Spleen (tissue), 11 donors: ENCODE measurements at regions not wholly inside any gene's neighbourhood (a gene's known extent, or its start where the extent isn't known, plus 50 kb on each side); places are given as distances from the start of the nearest gene placed in this dataset.

Source experiments
- DNase-seq: peaks from one replicate; pipeline ENCODE4 v3.0.0-alpha.2; 2020
- H3K27ac ChIP-seq, 8 donors: fragments of 200-600 bp; sonication (generic) in 7 of 8; 1 replicate in 4 of 8; 2 replicates in 4 of 8; pipeline versions ENCODE4 v1.5.0 to v1.8.0; 2016 to 2021; ENCODE audit warnings: inconsistent platforms in 4 of 8, mild to moderate bottlenecking in 4 of 8, moderate library complexity in 1 of 8
- H3K27me3 ChIP-seq, 7 donors: fragments of 200-600 bp; sonication (generic) in 6 of 7; replicated peaks in 1 of 7; 1 replicate in 4 of 7; 2 replicates in 3 of 7; pipeline versions ENCODE4 v1.5.0 to v1.8.0; 2016 to 2021; ENCODE audit warnings: inconsistent platforms in 3 of 7, mild to moderate bottlenecking in 1 of 7
- H3K36me3 ChIP-seq, 6 donors: fragments of 200-600 bp; sonication (generic) in 5 of 6; 1 replicate in 4 of 6; 2 replicates in 2 of 6; pipeline versions ENCODE4 v1.5.0 to v1.8.0; 2016 to 2021; ENCODE audit warnings: inconsistent platforms in 2 of 6
- H3K4me1 ChIP-seq, 6 donors: fragments of 200-600 bp; sonication (generic) in 5 of 6; 1 replicate in 3 of 6; 2 replicates in 3 of 6; pipeline versions ENCODE4 v1.5.0 to v1.8.0; 2016 to 2021; ENCODE audit warnings: inconsistent platforms in 3 of 6
- H3K4me3 ChIP-seq, 8 donors: fragments of 200-600 bp; sonication (generic) in 7 of 8; 1 replicate in 4 of 8; 2 replicates in 4 of 8; pipeline versions ENCODE4 v1.5.0 to v1.8.0; 2016 to 2021; ENCODE audit warnings: inconsistent platforms in 4 of 8, mild to moderate bottlenecking in 4 of 8, moderate library complexity in 2 of 8
- H3K9me3 ChIP-seq, 8 donors: fragments of 200-600 bp; sonication (generic) in 7 of 8; 1 replicate in 4 of 8; 2 replicates in 4 of 8; pipeline versions ENCODE4 v1.5.0 to v1.8.0; 2016 to 2021; ENCODE audit warnings: inconsistent platforms in 4 of 8
- CTCF ChIP-seq, 11 experiments: fragments of 200-600 bp in 7 of 11; fragments of 450-650 bp in 4 of 11; sonication (generic) in 4 of 11; IDR thresholded peaks in 8 of 11; conservative IDR thresholded peaks in 3 of 11; 1 replicate in 7 of 11; 2 replicates in 4 of 11; pipeline versions ENCODE4 v1.4.0 to v1.8.0; 2016 to 2021; ENCODE audit warnings: antibody characterized with exemption in 11 of 11, inconsistent platforms in 4 of 11, mild to moderate bottlenecking in 1 of 11
- POLR2A ChIP-seq, 3 donors: fragments of 450-650 bp; IDR thresholded peaks; one replicate each; pipeline ENCODE4 v1.5.1; 2017; ENCODE audit warnings: antibody characterized with exemption in 3 of 3, mild to moderate bottlenecking in 1 of 3
- POLR2AphosphoS5 ChIP-seq, 3 donors: sonication (generic); formaldehyde crosslinking; IDR thresholded peaks; one replicate each; pipeline ENCODE4 v1.5.1; 2017; ENCODE audit warnings: antibody characterized with exemption in 3 of 3
- WGBS, 5 donors: extraction: QIAGEN DNeasy Blood & Tissue Kit in 3 of 5; methylation state at CpG; one replicate each; pipeline versions ENCODE4 v1.1.5 to v1.1.7; 2013 to 2018; 5-methylcytosine and 5-hydroxymethylcytosine counted together
- intact Hi-C: fragments of 100-400 bp; cut with DNase I; formaldehyde crosslinking; loops from one replicate; pipeline ENCODE4 v1.15.0; 2023; ENCODE audit warnings: low total_unique reads
- donor health status: healthy with polysubstance abuse.
- donor health status: DM: no; HTN: no; CAD: no; lungs with moderate emphysema.
- donor health status: DM: no; HTN: no; CAD: no.
- donor health status: Bipolar disorder and iron deficiency.
- donor health status: healthy.
- donor health status: DM: no; HTN: no; CAD: no.
- donor health status: DM: yes; HTN: yes; CAD: no.

- intact Hi-C loops: no loop called here
- peaks cover 4 to 25% (median 22%) of the 10 kb centered on the region in 8 donors for H3K9me3 ChIP-seq
- TF ChIP-seq POLR2A (IDR thresholded peaks at IDR 0.05): no peak
- no peak for TF ChIP-seq POLR2AphosphoS5 (IDR thresholded peaks at IDR 0.05)
- TF ChIP-seq CTCF (IDR thresholded peaks at IDR 0.05 in 8 of 11, conservative IDR thresholded peaks at IDR 0.05 in 3 of 11): no peak
- no peak for DNase-seq
- H3K27me3 ChIP-seq: peaks cover 0 to 16% (median 0%) of the 10 kb centered on the region in 7 donors
- no peaks in the 10 kb centered on the region for H3K36me3 ChIP-seq
- H3K4me3 ChIP-seq: no peak overlapping the region
- no peak overlapping the region for H3K27ac ChIP-seq
- 84 to 88% (median 86%) methylated on average over 5 of the region's 5 CpGs for WGBS, 5 donors
- H3K4me1 ChIP-seq: no peaks in the 10 kb centered on the region
These were observed 95.1 kb upstream of the TMC3 start for GRCh38 chr15:81469154-81469553.

GRCh38 chr15:81466741-81467140 is 92.7 kb upstream of the TMC3 start:
- WGBS, 5 donors: 60 to 97% (median 87%) methylated on average over 3 of the region's 3 CpGs
- no peaks in the 10 kb centered on the region for H3K36me3 ChIP-seq
- H3K9me3 ChIP-seq: peaks cover 4 to 42% (median 34%) of the 10 kb centered on the region in 8 donors
- H3K27me3 ChIP-seq: peaks cover 0 to 16% (median 0%) of the 10 kb centered on the region in 7 donors
- H3K4me3 ChIP-seq: no peak overlapping the region
- no peak overlapping the region for H3K27ac ChIP-seq
- H3K4me1 ChIP-seq: no peaks in the 10 kb centered on the region
- DNase-seq: no peak
- TF ChIP-seq POLR2AphosphoS5 (IDR thresholded peaks at IDR 0.05) (no peak), POLR2A (IDR thresholded peaks at IDR 0.05) (no peak), CTCF (IDR thresholded peaks at IDR 0.05 in 8 of 11, conservative IDR thresholded peaks at IDR 0.05 in 3 of 11) (no peak)
- intact Hi-C loops: no loop called here

- intact Hi-C loops: no loop called here
- TF ChIP-seq POLR2AphosphoS5 (IDR thresholded peaks at IDR 0.05) (no peak), CTCF (IDR thresholded peaks at IDR 0.05 in 8 of 11, conservative IDR thresholded peaks at IDR 0.05 in 3 of 11) (no peak), POLR2A (IDR thresholded peaks at IDR 0.05) (no peak)
- H3K27ac ChIP-seq: no peak overlapping the region
These were observed 80.0 kb upstream of the TMC3 start for GRCh38 chr15:81454024-81454423.

GRCh38 chr15:81450721-81451120 is 76.7 kb upstream of the TMC3 start:
- TF ChIP-seq CTCF (IDR thresholded peaks at IDR 0.05 in 8 of 11, conservative IDR thresholded peaks at IDR 0.05 in 3 of 11): no peak
- TF ChIP-seq POLR2A (IDR thresholded peaks at IDR 0.05): no peak
- TF ChIP-seq POLR2AphosphoS5 (IDR thresholded peaks at IDR 0.05): no peak
- Histone ChIP-seq H3K27me3 (no peaks in the 10 kb centered on the region), H3K36me3 (no peaks in the 10 kb centered on the region), H3K4me1 (no peaks in the 10 kb centered on the region), H3K9me3 (peaks cover 0 to 31% (median 23%) of the 10 kb centered on the region in 8 donors), H3K4me3 (no peak overlapping the region), H3K27ac (no peak overlapping the region)
- WGBS, 5 donors: 89 to 97% (median 94%) methylated on average over 1 of the region's 1 CpG
- no peak for DNase-seq
- intact Hi-C loops: no loop called here

More at GRCh38 chr15:81454024-81454423, 80.0 kb upstream of the TMC3 start:
- Histone ChIP-seq H3K27me3 (no peaks in the 10 kb centered on the region), H3K4me1 (peaks cover 0 to 5% (median 0%) of the 10 kb centered on the region in 6 donors), H3K4me3 (no peak overlapping the region), H3K36me3 (no peaks in the 10 kb centered on the region), H3K9me3 (peaks cover 0 to 21% (median 15%) of the 10 kb centered on the region in 8 donors)
- no peak for DNase-seq
- WGBS, 5 donors: 39 to 64% (median 43%) methylated on average over 1 of the region's 1 CpG
